GM10266 (cell line): ENCODE measurements at regions not wholly inside any gene's neighbourhood (a gene's known extent, or its start where the extent isn't known, plus 50 kb on each side); places are given as distances from the start of the nearest gene placed in this dataset.

Experiments
- DNase-seq: peaks from one replicate; pipeline ENCODE4 v3.0.0; 2012; ENCODE audit errors: extremely low spot score
- TF ChIP-seq, protein P1 (sequence below): IDR thresholded peaks from 2 replicates; pipeline ENCODE4 v1.5.1; 2012; ENCODE audit warnings: mild to moderate bottlenecking, low read depth; ENCODE audit not compliant: control insufficient read depth, insufficient read depth; ENCODE audit errors: missing control alignments

DNA sequence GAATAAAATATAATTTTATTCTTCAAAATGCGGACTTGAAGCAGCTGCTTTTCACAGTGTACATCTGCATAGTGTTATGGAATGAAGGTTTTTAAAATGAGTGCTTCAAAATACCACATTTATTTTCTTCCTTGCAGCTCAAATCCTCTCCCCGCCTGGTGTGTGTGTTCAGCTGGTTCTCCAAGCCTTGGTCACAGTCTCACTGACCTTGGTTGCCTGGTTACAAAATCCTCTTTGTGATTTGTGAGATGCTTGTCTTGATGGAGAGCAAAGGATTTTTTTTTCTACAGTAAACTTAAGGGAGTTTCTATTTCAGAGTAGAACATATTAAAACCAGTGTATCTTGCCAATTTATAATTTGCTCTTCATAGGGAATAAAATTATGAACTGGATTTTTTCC, 139.2 kb downstream of the PCDH18 start:
- no peak for DNase-seq
- TF ChIP-seq, protein P1, sequence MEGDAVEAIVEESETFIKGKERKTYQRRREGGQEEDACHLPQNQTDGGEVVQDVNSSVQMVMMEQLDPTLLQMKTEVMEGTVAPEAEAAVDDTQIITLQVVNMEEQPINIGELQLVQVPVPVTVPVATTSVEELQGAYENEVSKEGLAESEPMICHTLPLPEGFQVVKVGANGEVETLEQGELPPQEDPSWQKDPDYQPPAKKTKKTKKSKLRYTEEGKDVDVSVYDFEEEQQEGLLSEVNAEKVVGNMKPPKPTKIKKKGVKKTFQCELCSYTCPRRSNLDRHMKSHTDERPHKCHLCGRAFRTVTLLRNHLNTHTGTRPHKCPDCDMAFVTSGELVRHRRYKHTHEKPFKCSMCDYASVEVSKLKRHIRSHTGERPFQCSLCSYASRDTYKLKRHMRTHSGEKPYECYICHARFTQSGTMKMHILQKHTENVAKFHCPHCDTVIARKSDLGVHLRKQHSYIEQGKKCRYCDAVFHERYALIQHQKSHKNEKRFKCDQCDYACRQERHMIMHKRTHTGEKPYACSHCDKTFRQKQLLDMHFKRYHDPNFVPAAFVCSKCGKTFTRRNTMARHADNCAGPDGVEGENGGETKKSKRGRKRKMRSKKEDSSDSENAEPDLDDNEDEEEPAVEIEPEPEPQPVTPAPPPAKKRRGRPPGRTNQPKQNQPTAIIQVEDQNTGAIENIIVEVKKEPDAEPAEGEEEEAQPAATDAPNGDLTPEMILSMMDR, result no peak

DNA sequence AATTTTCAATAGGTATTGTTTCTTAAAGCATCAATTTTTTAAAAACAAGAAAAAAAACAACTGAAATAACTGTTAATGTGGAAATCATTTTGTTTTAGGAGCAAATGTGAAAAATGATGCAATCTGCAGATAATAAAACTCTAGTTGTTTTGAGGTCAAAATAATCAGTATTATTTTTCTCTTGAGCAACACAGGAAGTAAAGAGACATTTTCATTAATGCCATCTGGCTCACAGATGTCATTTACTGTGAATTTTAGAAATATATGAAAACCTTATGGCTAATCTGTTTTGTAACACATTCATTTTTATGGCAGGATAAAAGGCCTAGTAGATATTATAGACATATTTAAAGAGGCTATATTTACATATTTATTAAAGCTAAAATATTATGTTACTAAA, 141.6 kb downstream of the PCDH18 start:
- TF ChIP-seq, protein P1, result no peak
- DNase-seq, result no peak

DNA sequence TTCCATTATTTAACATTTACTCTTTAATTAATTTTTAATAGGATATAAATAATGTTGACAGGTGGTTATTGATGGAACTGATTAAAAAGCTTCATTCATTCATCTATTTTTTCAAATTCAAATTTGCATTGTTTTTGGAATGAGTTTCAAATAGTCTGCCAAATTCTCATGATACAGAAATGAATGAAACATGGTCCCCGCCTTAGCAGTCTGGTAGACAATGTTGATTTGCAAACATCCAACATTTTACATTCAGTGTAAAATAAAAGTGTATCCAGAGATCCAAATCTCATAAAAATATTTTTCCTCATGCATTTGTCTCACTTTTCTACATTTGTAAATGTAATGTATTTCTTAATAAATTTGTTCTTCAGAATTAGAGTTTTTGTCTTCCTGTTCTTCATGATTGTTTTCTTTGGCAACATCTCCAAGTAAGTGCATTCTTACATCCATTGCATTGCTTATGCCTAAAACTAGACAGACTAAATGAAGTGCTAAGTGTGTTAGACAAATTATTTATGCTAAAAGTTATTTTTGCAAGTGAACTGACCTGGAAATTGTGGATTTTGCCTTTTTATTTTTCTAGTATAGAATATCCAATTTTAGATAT, 142.3 kb downstream of the PCDH18 start:
- TF ChIP-seq, protein P1, result no peak
- DNase-seq, result no peak

DNA sequence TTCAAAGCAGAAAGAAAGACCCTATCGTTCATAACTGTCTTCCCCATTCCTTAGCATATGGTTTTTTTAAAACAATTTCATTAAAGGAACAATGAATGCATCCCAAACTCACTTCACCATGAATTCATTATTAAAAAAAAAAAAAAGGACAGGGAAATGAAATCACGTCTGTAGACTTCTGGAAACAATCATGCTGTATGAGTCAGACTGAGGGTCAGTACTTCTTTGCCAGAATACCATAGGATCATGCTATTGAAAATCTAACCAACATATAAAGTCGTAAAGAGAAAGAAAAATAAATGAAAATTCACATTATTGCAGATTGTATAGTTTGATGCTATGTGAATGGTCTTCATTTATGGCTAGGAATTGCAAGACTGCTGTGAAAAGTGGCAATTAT, 144.4 kb downstream of the PCDH18 start:
- no peak for DNase-seq
- TF ChIP-seq, protein P1, result no peak

DNA sequence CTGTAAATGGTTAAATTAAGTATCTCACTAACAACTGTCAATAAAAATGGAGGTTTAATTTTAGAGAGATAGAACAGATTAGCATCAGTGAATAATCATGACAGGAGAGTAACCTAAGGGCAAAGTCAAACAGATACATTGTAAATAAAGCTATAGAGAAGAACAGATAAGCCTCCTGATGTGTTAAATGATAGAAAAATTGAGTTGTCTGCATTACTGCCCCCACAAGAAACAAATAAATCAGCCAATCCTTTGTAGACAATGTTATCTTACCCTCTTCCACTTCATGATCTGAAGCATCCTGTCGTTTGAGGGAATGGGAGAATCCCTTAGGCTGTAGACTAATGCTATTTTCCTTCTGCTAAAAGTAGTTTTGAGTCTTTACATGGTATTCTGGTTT, 147.8 kb downstream of the PCDH18 start:
- DNase-seq, result no peak
- TF ChIP-seq, protein P1, result no peak

DNA sequence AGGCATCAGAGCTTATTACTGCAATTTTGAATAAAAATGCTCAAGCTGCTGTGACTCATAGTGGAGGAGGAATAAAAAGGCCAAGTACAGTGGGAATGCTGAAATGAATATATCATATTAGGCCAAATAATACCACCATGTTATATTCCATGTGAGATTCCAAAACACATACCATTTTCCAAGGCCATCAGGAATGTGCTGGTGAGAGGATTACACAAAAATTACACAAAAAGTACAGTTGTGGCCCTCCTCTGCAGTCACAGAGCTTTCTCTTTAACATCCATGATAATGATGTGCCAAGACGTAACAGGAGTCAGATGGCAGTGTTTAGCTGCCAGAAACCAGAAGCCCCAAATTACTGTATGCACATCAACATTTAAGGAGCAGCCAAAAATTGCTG, 153.5 kb downstream of the PCDH18 start:
- no peak for DNase-seq
- TF ChIP-seq, protein P1, result no peak

DNA sequence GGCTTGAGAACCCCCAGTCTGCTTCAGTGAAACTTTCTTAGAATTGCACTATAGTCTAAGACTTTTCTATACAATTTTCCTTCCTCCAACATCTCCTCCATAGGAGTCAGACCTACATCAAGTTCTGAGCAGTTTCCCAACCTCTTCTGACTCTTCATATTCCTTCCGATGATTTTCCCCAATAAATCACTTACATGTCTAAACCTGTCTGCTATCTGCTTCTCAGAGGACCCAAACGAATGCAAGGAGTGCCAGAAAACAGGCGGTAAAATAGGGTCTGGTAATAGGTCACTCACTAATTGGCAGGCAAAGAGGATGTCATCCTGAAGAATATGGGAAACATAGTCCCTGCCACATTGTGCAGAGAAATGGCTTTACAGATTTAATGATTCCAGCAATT, 153.9 kb downstream of the PCDH18 start:
- no peak for DNase-seq
- TF ChIP-seq, protein P1, result no peak
